Thyroid gland (tissue), 4 donors: ENCODE measurements at regions not wholly inside any gene's neighbourhood (a gene's known extent, or its start where the extent isn't known, plus 50 kb on each side); places are given as distances from the start of the nearest gene placed in this dataset.

Experiments used
- DNase-seq, 2 donors: peaks; one replicate each; pipeline ENCODE4 v3.0.0-alpha.2; 2019
- H3K27ac ChIP-seq, 3 donors: fragments of 200-600 bp; sonication (generic); 1 replicate in 2 of 3; 2 replicates in 1 of 3; pipeline ENCODE4 v1.5.1; 2016 to 2019; ENCODE audit warnings: mild to moderate bottlenecking in 1 of 3, moderate library complexity in 1 of 3
- H3K27me3 ChIP-seq: fragments of 200-600 bp; sonication (generic); one replicate; pipeline ENCODE4 v1.5.1; 2019
- H3K36me3 ChIP-seq, 2 donors: fragments of 200-600 bp; sonication (generic); one replicate each; pipeline ENCODE4 v1.5.1; 2016 to 2019
- H3K4me1 ChIP-seq, 2 donors: fragments of 200-600 bp; sonication (generic); one replicate each; pipeline ENCODE4 v1.5.1; 2017 to 2019
- H3K4me3 ChIP-seq, 3 donors: fragments of 200-600 bp; sonication (generic); replicated peaks in 1 of 3; 1 replicate in 2 of 3; 2 replicates in 1 of 3; pipeline ENCODE4 v1.5.1; 2016; ENCODE audit warnings: mild to moderate bottlenecking in 1 of 3
- H3K9me3 ChIP-seq: fragments of 200-600 bp; sonication (generic); one replicate; pipeline ENCODE4 v1.5.1; 2017
- POLR2A ChIP-seq, 2 donors: fragments of 450-650 bp; IDR thresholded peaks; one replicate each; pipeline ENCODE4 v1.6.1; 2017; ENCODE audit warnings: antibody characterized with exemption in 2 of 2, mild to moderate bottlenecking in 2 of 2, moderate library complexity in 1 of 2
- WGBS, 2 donors: methylation state at CpG; one replicate each; pipeline ENCODE4 v1.1.5; 2017; 5-methylcytosine and 5-hydroxymethylcytosine counted together
- intact Hi-C: fragments of 100-400 bp; cut with DNase I; formaldehyde crosslinking; loops from one replicate; pipeline ENCODE4 v1.15.1; 2023
- TF ChIP-seq, protein P1 (sequence below), 6 experiments: fragments of 200-600 bp in 3 of 6; fragments of 450-650 bp in 3 of 6; sonication (generic) in 3 of 6; IDR thresholded peaks; one replicate each; pipeline ENCODE4 v1.5.1; 2016 to 2019; ENCODE audit warnings: antibody characterized with exemption in 6 of 6, mild to moderate bottlenecking in 2 of 6, inconsistent platforms in 1 of 6, moderate library complexity in 1 of 6

DNA sequence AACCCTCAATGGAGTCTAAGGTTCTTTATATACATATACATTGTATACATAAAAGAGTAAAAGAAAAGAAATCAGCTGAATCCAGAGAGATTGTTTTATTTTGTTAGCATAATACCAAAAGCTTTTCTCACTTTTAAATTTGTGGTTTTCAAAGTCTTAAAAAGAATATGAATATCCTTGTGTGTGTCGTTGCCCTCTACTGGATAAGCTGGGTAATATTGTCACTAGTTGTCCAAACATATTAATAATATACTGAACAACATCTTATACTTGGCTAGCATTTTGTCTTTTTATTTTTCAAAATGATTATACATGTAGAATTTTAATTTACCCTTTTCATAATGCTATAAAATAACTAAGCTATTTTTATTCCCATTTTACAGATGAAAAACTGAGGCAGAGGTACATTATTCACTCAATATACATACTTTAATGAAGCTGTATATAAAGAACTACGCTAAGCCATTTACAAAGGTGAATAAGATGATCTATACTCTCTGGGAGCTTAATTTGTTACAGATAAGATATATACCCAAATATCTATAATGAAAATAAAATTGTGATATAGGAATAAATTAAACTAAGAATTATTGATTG is 531.7 kb downstream of the TFAP2B start:
- WGBS, 2 donors, result 78 to 87% methylated on average over 2 of the region's 2 CpGs
- no peak for DNase-seq
- Histone ChIP-seq H3K27ac (no peak overlapping the region), H3K27me3 (no peaks in the 10 kb centered on the region), H3K36me3 (no peaks in the 10 kb centered on the region), H3K4me1 (no peaks in the 10 kb centered on the region), H3K4me3 (no peak overlapping the region), H3K9me3 (no peaks in the 10 kb centered on the region)
- intact Hi-C loops, result no loop called here
- TF ChIP-seq, protein P1, sequence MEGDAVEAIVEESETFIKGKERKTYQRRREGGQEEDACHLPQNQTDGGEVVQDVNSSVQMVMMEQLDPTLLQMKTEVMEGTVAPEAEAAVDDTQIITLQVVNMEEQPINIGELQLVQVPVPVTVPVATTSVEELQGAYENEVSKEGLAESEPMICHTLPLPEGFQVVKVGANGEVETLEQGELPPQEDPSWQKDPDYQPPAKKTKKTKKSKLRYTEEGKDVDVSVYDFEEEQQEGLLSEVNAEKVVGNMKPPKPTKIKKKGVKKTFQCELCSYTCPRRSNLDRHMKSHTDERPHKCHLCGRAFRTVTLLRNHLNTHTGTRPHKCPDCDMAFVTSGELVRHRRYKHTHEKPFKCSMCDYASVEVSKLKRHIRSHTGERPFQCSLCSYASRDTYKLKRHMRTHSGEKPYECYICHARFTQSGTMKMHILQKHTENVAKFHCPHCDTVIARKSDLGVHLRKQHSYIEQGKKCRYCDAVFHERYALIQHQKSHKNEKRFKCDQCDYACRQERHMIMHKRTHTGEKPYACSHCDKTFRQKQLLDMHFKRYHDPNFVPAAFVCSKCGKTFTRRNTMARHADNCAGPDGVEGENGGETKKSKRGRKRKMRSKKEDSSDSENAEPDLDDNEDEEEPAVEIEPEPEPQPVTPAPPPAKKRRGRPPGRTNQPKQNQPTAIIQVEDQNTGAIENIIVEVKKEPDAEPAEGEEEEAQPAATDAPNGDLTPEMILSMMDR (IDR thresholded peaks at IDR 0.05), result no peak
- no peak for TF ChIP-seq POLR2A (IDR thresholded peaks at IDR 0.05)

- Histone ChIP-seq H3K27me3 (no peaks in the 10 kb centered on the region), H3K9me3 (no peaks in the 10 kb centered on the region), H3K27ac (no peak overlapping the region), H3K4me1 (no peaks in the 10 kb centered on the region), H3K36me3 (no peaks in the 10 kb centered on the region), H3K4me3 (no peak overlapping the region)
- 91 to 95% methylated on average over 2 of the region's 2 CpGs for WGBS, 2 donors
- DNase-seq, result no peak
- intact Hi-C loops, result no loop called here
- TF ChIP-seq, protein P1 (IDR thresholded peaks at IDR 0.05), result no peak
- no peak for TF ChIP-seq POLR2A (IDR thresholded peaks at IDR 0.05)
Observed at GRCh38 chr6:51352506-51353029, 533.9 kb downstream of the TFAP2B start.

- no peak for DNase-seq
- Histone ChIP-seq H3K9me3 (no peaks in the 10 kb centered on the region), H3K4me1 (no peaks in the 10 kb centered on the region), H3K36me3 (no peaks in the 10 kb centered on the region), H3K4me3 (no peak overlapping the region), H3K27ac (no peak overlapping the region), H3K27me3 (no peaks in the 10 kb centered on the region)
- intact Hi-C loops, result no loop called here
- TF ChIP-seq, protein P1 (IDR thresholded peaks at IDR 0.05), result no peak
- TF ChIP-seq POLR2A (IDR thresholded peaks at IDR 0.05), result no peak
- WGBS, 2 donors, result 52 to 53% methylated on average over 2 of the region's 2 CpGs
Observed at GRCh38 chr6:51360287-51360686, 541.6 kb downstream of the TFAP2B start.

DNA sequence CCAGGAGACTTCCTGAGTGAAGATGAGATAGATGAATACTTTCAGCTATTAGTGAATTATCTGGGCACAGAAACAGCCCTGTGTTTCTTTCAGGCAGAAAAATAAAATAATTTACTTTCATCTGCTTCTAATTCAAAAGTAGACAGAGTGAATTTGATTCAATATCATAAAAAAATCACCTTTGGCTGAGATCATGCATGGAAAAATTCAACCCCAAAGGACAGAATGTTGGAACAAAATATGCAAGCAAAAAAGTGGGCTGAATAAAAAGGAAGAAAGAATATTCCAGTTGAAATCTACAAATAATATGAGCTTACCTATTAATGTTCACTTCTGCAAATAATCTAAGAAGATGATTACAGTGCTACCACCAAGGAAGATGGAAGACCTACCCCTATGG is 546.9 kb downstream of the TFAP2B start:
- Histone ChIP-seq H3K27ac (no peak overlapping the region), H3K4me1 (no peaks in the 10 kb centered on the region), H3K9me3 (no peaks in the 10 kb centered on the region), H3K27me3 (no peaks in the 10 kb centered on the region), H3K36me3 (no peaks in the 10 kb centered on the region), H3K4me3 (no peak overlapping the region)
- intact Hi-C loops, result no loop called here
- TF ChIP-seq, protein P1 (IDR thresholded peaks at IDR 0.05), result no peak
- TF ChIP-seq POLR2A (IDR thresholded peaks at IDR 0.05), result no peak
- no peak for DNase-seq

- DNase-seq, result no peak
Observed at GRCh38 chr6:51369485-51369884, 550.8 kb downstream of the TFAP2B start.

More at GRCh38 chr6:51369485-51369884, 550.8 kb downstream of the TFAP2B start:
- intact Hi-C loops, result no loop called here
- Histone ChIP-seq H3K4me3 (no peak overlapping the region), H3K27me3 (no peaks in the 10 kb centered on the region), H3K36me3 (no peaks in the 10 kb centered on the region), H3K9me3 (no peaks in the 10 kb centered on the region), H3K4me1 (no peaks in the 10 kb centered on the region), H3K27ac (no peak overlapping the region)
- TF ChIP-seq POLR2A (IDR thresholded peaks at IDR 0.05), result no peak
- TF ChIP-seq, protein P1 (IDR thresholded peaks at IDR 0.05), result no peak
- WGBS, 2 donors, result 61 to 78% methylated on average over 1 of the region's 1 CpG
